ENCODE measurements at regions not wholly inside any gene's neighbourhood (a gene's known extent, or its start where the extent isn't known, plus 50 kb on each side); places are given as distances from the start of the nearest gene placed in this dataset.
"Not testable (repeated sequence)": the region's sequence is repeated elsewhere in the genome, so short reads cannot be mapped to it uniquely, and the experiment has no call there.

- not testable (repeated sequence) for DNase-seq (ENCODE audit: low read depth in 4 of 4, low spot score in 3 of 4)
These were observed 482.2 kb upstream of the SMC2 start for GRCh38 chr9:103611950-103612349.

- DNase-seq (ENCODE audit: low read depth in 4 of 4, low spot score in 3 of 4) = no peak
These were observed 478.1 kb upstream of the SMC2 start for GRCh38 chr9:103615994-103616393.

- DNase-seq (ENCODE audit: low read depth in 4 of 4, low spot score in 3 of 4) = no peak
These were observed 477.1 kb upstream of the SMC2 start for GRCh38 chr9:103617046-103617445.

GRCh38 chr9:103625161-103625804 is 468.8 kb upstream of the SMC2 start:
- no peak for DNase-seq (ENCODE audit: low read depth in 4 of 4, low spot score in 3 of 4)

- DNase-seq (ENCODE audit: low read depth in 4 of 4, low spot score in 3 of 4) = no peak
These were observed 466.4 kb upstream of the SMC2 start for GRCh38 chr9:103627731-103628130.

- no peak for DNase-seq (ENCODE audit: low read depth in 4 of 4, low spot score in 3 of 4)
These were observed 445.0 kb upstream of the SMC2 start for GRCh38 chr9:103649086-103649485.

- DNase-seq (ENCODE audit: low read depth in 4 of 4, low spot score in 3 of 4) = no peak
These were observed 436.0 kb upstream of the SMC2 start for GRCh38 chr9:103658156-103658555.

GRCh38 chr9:103660830-103661229 is 433.3 kb upstream of the SMC2 start:
- no peak for DNase-seq (ENCODE audit: low read depth in 4 of 4, low spot score in 3 of 4)

GRCh38 chr9:103661663-103662062 is 432.4 kb upstream of the SMC2 start:
- no peak for DNase-seq (ENCODE audit: low read depth in 4 of 4, low spot score in 3 of 4)

- no peak for DNase-seq (ENCODE audit: low read depth in 4 of 4, low spot score in 3 of 4)
These were observed 424.8 kb upstream of the SMC2 start for GRCh38 chr9:103669296-103669695.

GRCh38 chr9:103674271-103674670 is 419.8 kb upstream of the SMC2 start:
- DNase-seq (ENCODE audit: low read depth in 4 of 4, low spot score in 3 of 4) = no peak

- no peak for DNase-seq (ENCODE audit: low read depth in 4 of 4, low spot score in 3 of 4)
These were observed 413.5 kb upstream of the SMC2 start for GRCh38 chr9:103680581-103680980.

GRCh38 chr9:103681435-103681834 is 412.7 kb upstream of the SMC2 start:
- no peak for DNase-seq (ENCODE audit: low read depth in 4 of 4, low spot score in 3 of 4)

GRCh38 chr9:103700195-103700962 is 393.7 kb upstream of the SMC2 start:
- no peak for DNase-seq (ENCODE audit: low read depth in 4 of 4, low spot score in 3 of 4)

GRCh38 chr9:103702572-103702971 is 391.5 kb upstream of the SMC2 start:
- no peak for DNase-seq (ENCODE audit: low read depth in 4 of 4, low spot score in 3 of 4)

- no peak for DNase-seq (ENCODE audit: low read depth in 4 of 4, low spot score in 3 of 4)
These were observed 386.9 kb upstream of the SMC2 start for GRCh38 chr9:103707181-103707580.

GRCh38 chr9:103709366-103709765 is 384.7 kb upstream of the SMC2 start:
- no peak for DNase-seq (ENCODE audit: low read depth in 4 of 4, low spot score in 3 of 4)

GRCh38 chr9:103713631-103714030 is 380.5 kb upstream of the SMC2 start:
- DNase-seq (ENCODE audit: low read depth in 4 of 4, low spot score in 3 of 4) = no peak

- DNase-seq (ENCODE audit: low read depth in 4 of 4, low spot score in 3 of 4) = no peak
These were observed 379.1 kb upstream of the SMC2 start for GRCh38 chr9:103714992-103715391.

GRCh38 chr9:103721056-103721455 is 373.1 kb upstream of the SMC2 start:
- DNase-seq (ENCODE audit: low read depth in 4 of 4, low spot score in 3 of 4) = no peak

- no peak for DNase-seq (ENCODE audit: low read depth in 4 of 4, low spot score in 3 of 4)
These were observed 363.2 kb upstream of the SMC2 start for GRCh38 chr9:103730866-103731265.

GRCh38 chr9:103731541-103731940 is 362.6 kb upstream of the SMC2 start:
- no peak for DNase-seq (ENCODE audit: low read depth in 4 of 4, low spot score in 3 of 4)
